Prostate gland (tissue), 2 donors: ENCODE measurements at regions not wholly inside any gene's neighbourhood (a gene's known extent, or its start where the extent isn't known, plus 50 kb on each side); places are given as distances from the start of the nearest gene placed in this dataset.

Experiments used
- DNase-seq: peaks from one replicate; pipeline ENCODE4 v3.0.0-alpha.2; 2019; ENCODE audit warnings: low spot score
- H3K27ac ChIP-seq, 2 donors: fragments of 200-600 bp; sonication (generic); 2 replicates each; pipeline ENCODE4 v1.5.1; 2017 to 2019
- H3K27me3 ChIP-seq: fragments of 200-600 bp; sonication (generic); replicated peaks from 2 replicates; pipeline ENCODE4 v1.5.1; 2019; ENCODE audit not compliant: insufficient read depth
- H3K36me3 ChIP-seq, 2 donors: fragments of 200-600 bp; sonication (generic); 1 replicate in 1 of 2; 2 replicates in 1 of 2; pipeline versions ENCODE4 v1.5.1 to v1.8.1; 2017 to 2019
- H3K4me1 ChIP-seq: fragments of 200-600 bp; sonication (generic); replicated peaks from 2 replicates; pipeline ENCODE4 v1.5.1; 2019
- H3K4me3 ChIP-seq, 2 donors: fragments of 200-600 bp; sonication (generic); 2 replicates each; pipeline ENCODE4 v1.5.1; 2017 to 2019
- H3K9me3 ChIP-seq: fragments of 200-600 bp; sonication (generic); 2 replicates; pipeline ENCODE4 v1.5.1; 2017
- POLR2A ChIP-seq: fragments of 450-650 bp; IDR thresholded peaks from one replicate; pipeline ENCODE4 v1.6.1; 2016; ENCODE audit warnings: antibody characterized with exemption, mild to moderate bottlenecking
- POLR2AphosphoS5 ChIP-seq: sonication (generic); formaldehyde crosslinking; IDR thresholded peaks from one replicate; pipeline ENCODE4 v1.6.1; 2017; ENCODE audit warnings: antibody characterized with exemption
- WGBS: methylation state at CpG from one replicate; pipeline ENCODE4 v1.1.5; 2018; 5-methylcytosine and 5-hydroxymethylcytosine counted together
- intact Hi-C: fragments of 100-400 bp; cut with DNase I; formaldehyde crosslinking; loops from one replicate; pipeline ENCODE4 v1.14.2; 2022
- TF ChIP-seq, protein P1 (sequence below), 4 experiments: fragments of 200-600 bp in 2 of 4; fragments of 450-650 bp in 2 of 4; sonication (generic) in 2 of 4; IDR thresholded peaks; 1 replicate in 3 of 4; 2 replicates in 1 of 4; pipeline ENCODE4 v1.5.1; 2016 to 2019; ENCODE audit warnings: antibody characterized with exemption in 4 of 4, mild to moderate bottlenecking in 2 of 4, moderate library complexity in 2 of 4

GRCh38 chr12:24478254-24478653 lies 470.6 kb downstream of the BCAT1 start:
- Histone ChIP-seq H3K9me3 (no peaks in the 10 kb centered on the region), H3K27me3 (no peaks in the 10 kb centered on the region), H3K27ac (no peak overlapping the region), H3K4me1 (no peaks in the 10 kb centered on the region), H3K36me3 (no peaks in the 10 kb centered on the region), H3K4me3 (no peak overlapping the region)
- intact Hi-C loops: no loop called here
- TF ChIP-seq POLR2AphosphoS5: no peak
- TF ChIP-seq, protein P1, sequence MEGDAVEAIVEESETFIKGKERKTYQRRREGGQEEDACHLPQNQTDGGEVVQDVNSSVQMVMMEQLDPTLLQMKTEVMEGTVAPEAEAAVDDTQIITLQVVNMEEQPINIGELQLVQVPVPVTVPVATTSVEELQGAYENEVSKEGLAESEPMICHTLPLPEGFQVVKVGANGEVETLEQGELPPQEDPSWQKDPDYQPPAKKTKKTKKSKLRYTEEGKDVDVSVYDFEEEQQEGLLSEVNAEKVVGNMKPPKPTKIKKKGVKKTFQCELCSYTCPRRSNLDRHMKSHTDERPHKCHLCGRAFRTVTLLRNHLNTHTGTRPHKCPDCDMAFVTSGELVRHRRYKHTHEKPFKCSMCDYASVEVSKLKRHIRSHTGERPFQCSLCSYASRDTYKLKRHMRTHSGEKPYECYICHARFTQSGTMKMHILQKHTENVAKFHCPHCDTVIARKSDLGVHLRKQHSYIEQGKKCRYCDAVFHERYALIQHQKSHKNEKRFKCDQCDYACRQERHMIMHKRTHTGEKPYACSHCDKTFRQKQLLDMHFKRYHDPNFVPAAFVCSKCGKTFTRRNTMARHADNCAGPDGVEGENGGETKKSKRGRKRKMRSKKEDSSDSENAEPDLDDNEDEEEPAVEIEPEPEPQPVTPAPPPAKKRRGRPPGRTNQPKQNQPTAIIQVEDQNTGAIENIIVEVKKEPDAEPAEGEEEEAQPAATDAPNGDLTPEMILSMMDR (IDR thresholded peaks at IDR 0.05): no peak
- no peak for TF ChIP-seq POLR2A
- DNase-seq: no peak
- 52% methylated on average over 1 of the region's 1 CpG for WGBS

DNA sequence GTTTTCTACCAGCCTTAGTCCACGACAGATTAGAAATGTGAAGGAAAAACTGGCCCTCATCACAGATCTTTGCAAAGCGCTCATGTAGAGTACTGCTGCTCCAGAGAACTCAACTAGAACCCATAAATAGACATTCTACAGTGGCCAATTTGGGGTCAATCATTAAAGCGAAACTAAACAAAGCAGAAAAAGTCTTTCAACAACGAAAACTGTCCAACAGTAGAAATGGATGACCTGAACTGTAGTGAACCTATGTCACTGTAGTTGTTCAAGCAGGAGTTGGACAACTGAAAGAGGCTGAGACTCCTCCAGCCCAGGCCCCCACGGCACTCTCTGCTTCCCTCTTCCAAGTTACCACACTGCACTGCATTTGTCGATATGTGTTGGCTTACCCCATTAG lies 472.6 kb downstream of the BCAT1 start:
- WGBS: 93% methylated on average over 6 of the region's 6 CpGs
- Histone ChIP-seq H3K4me3 (no peak overlapping the region), H3K9me3 (no peaks in the 10 kb centered on the region), H3K27ac (no peak overlapping the region), H3K36me3 (no peaks in the 10 kb centered on the region), H3K27me3 (no peaks in the 10 kb centered on the region), H3K4me1 (no peaks in the 10 kb centered on the region)
- intact Hi-C loops: no loop called here
- TF ChIP-seq POLR2A: no peak
- TF ChIP-seq, protein P1 (IDR thresholded peaks at IDR 0.05): no peak
- TF ChIP-seq POLR2AphosphoS5: no peak
- no peak for DNase-seq

GRCh38 chr12:24475337-24475736 lies 473.6 kb downstream of the BCAT1 start:
- no peaks in the 10 kb centered on the region for H3K4me1 ChIP-seq
- no peak overlapping the region for H3K27ac ChIP-seq
- DNase-seq: no peak
- intact Hi-C loops: no loop called here
- no peak overlapping the region for H3K4me3 ChIP-seq
- TF ChIP-seq, protein P1 (IDR thresholded peaks at IDR 0.05): no peak
- no peak for TF ChIP-seq POLR2AphosphoS5
- TF ChIP-seq POLR2A: no peak
- no peaks in the 10 kb centered on the region for H3K36me3 ChIP-seq
- no peaks in the 10 kb centered on the region for H3K27me3 ChIP-seq
- H3K9me3 ChIP-seq: no peaks in the 10 kb centered on the region
- 77% methylated on average over 5 of the region's 5 CpGs for WGBS

DNA sequence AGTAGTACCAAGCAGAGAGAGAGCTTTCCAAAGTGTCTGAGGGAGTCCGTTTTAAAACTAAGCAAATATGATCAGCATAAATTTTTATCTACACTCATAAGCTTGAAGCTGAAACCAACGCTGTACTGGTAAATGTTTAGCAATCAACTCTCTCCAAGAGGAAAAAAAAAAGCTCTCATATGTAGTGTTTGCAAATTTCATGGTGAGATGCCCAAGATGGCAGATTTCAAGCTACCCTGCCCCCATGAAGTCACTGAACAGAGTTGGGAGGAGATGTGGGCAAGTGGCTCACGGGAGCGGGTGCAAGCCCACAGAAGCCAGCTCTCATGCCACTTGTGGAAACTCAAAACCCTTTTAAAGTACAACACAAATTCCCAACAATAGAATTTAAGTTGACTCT lies 475.8 kb downstream of the BCAT1 start:
- H3K4me1 ChIP-seq: no peaks in the 10 kb centered on the region
- no peaks in the 10 kb centered on the region for H3K27me3 ChIP-seq
- 83% methylated on average over 4 of the region's 4 CpGs for WGBS
- no peak for DNase-seq
- H3K4me3 ChIP-seq: no peak overlapping the region
- H3K36me3 ChIP-seq: no peaks in the 10 kb centered on the region
- intact Hi-C loops: no loop called here
- TF ChIP-seq POLR2AphosphoS5: no peak
- no peak for TF ChIP-seq POLR2A
- TF ChIP-seq, protein P1 (IDR thresholded peaks at IDR 0.05): no peak
- no peak overlapping the region for H3K27ac ChIP-seq
- no peaks in the 10 kb centered on the region for H3K9me3 ChIP-seq

DNA sequence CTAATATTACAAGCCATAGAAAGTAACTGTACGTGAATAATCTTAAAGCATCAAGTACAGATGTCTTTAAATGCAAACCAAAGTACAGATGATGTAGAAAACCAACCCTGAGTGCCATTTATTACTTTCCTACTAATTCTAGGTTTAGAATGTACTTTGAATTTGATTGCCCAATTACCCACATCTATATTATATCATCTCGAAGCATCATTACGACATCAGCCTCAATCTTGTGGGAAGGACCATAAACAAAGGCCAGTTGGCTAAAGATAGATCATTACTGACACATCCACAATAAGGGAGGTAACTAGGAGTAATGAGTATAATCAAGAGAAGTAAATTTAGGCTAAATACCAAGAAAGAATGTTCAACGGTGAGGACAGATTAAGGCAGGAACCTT lies 478.9 kb downstream of the BCAT1 start:
- TF ChIP-seq POLR2A (no peak), POLR2AphosphoS5 (no peak)
- TF ChIP-seq, protein P1 (IDR thresholded peaks at IDR 0.05): no peak
- intact Hi-C loops: no loop called here
- H3K4me1 ChIP-seq: no peaks in the 10 kb centered on the region
- H3K27me3 ChIP-seq: no peaks in the 10 kb centered on the region
- H3K36me3 ChIP-seq: no peaks in the 10 kb centered on the region
- no peak overlapping the region for H3K27ac ChIP-seq
- no peak overlapping the region for H3K4me3 ChIP-seq
- WGBS: 62% methylated on average over 4 of the region's 4 CpGs
- no peaks in the 10 kb centered on the region for H3K9me3 ChIP-seq
- DNase-seq: no peak
